Panc1 (cell line): ENCODE measurements at regions not wholly inside any gene's neighbourhood (a gene's known extent, or its start where the extent isn't known, plus 50 kb on each side); places are given as distances from the start of the nearest gene placed in this dataset.

Experiments
- ATAC-seq: fragments of 200-7000 bp; cut with Tn5 transposase; 2 replicates; pipeline ENCODE4 v1.9.1; 2020; ENCODE audit warnings: mild to moderate bottlenecking, moderate library complexity
- BruUV-seq: library from RNA; stranded (reverse); fragments of 400-500 nt; replicated peaks from 2 replicates; lab custom pipeline; 2021; lab: Mats Ljungman, UMichigan
- CTCF ChIA-PET: fragments of 300-600 bp; sonication (Branson Sonifier 250); formaldehyde crosslinking; loops from one replicate; lab custom pipeline; 2022; ENCODE audit warnings: antibody characterized with exemption; lab: Charles Lee
- POLR2A ChIA-PET: fragments of 300-600 bp; sonication (Branson Sonifier 250); formaldehyde crosslinking; loops from one replicate; lab custom pipeline; 2022; ENCODE audit warnings: antibody characterized with exemption; lab: Charles Lee
- DNase-seq: peaks from one replicate; pipeline ENCODE4 v3.0.0-alpha.2; 2010; ENCODE audit warnings: low read depth, low spot score
- H3K27ac ChIP-seq: 2 replicates; pipeline ENCODE4 v1.5.1; 2011; ENCODE audit warnings: mild to moderate bottlenecking, low read length, inconsistent platforms
- H3K27me3 ChIP-seq: fragments of 200-500 bp; sonication (Bioruptor generic); 2 replicates; pipeline ENCODE4 v1.6.0; 2014; ENCODE audit warnings: low read length, inconsistent platforms; ENCODE audit not compliant: control insufficient read depth, insufficient read depth
- H3K36me3 ChIP-seq: fragments of 200-500 bp; sonication (Bioruptor generic); 2 replicates; pipeline ENCODE4 v1.5.1; 2014; ENCODE audit warnings: inconsistent platforms, mild to moderate bottlenecking, low read length, moderate library complexity; ENCODE audit not compliant: control insufficient read depth, insufficient read depth
- H3K4me1 ChIP-seq: 2 replicates; pipeline ENCODE4 v1.5.1; 2011; ENCODE audit warnings: inconsistent platforms, mild to moderate bottlenecking, low read length, moderate library complexity; ENCODE audit not compliant: control insufficient read depth, insufficient read depth
- H3K4me3 ChIP-seq, 2 experiments: 2 replicates each; pipeline ENCODE4 v1.5.1; 2011 to 2012; ENCODE audit warnings: low read depth in 2 of 2, low read length in 2 of 2, mild to moderate bottlenecking in 2 of 2, inconsistent platforms in 1 of 2, moderate library complexity in 1 of 2
- H3K9me3 ChIP-seq: fragments of 200-500 bp; sonication (Bioruptor generic); 2 replicates; pipeline ENCODE4 v1.5.1; 2014; ENCODE audit warnings: low read depth, mild to moderate bottlenecking, inconsistent platforms, low read length, moderate library complexity; ENCODE audit not compliant: control insufficient read depth, insufficient read depth
- CTCF ChIP-seq: fragments of 450-650 bp; IDR thresholded peaks from 2 replicates; pipeline ENCODE4 v1.5.1; 2017; ENCODE audit warnings: mild to moderate bottlenecking
- POLR2AphosphoS5 ChIP-seq: IDR thresholded peaks from 2 replicates; pipeline ENCODE4 v1.6.1; 2012; ENCODE audit warnings: mild to moderate bottlenecking, low read depth, low read length, moderate library complexity
- SIN3A ChIP-seq: IDR thresholded peaks from 2 replicates; pipeline ENCODE4 v1.6.1; 2012; ENCODE audit warnings: low read depth, mild to moderate bottlenecking, low read length, moderate library complexity, borderline replicate concordance; ENCODE audit not compliant: insufficient read depth
- TCF7L2 ChIP-seq: IDR thresholded peaks from 2 replicates; pipeline ENCODE4 v1.6.1; 2011; ENCODE audit warnings: mild to moderate bottlenecking, low read depth, low read length, inconsistent platforms
- in situ Hi-C: cut with HindIII; loops from 2 replicates; pipeline ENCODE4 v1.10.0; 2016; ENCODE audit warnings: low sequenced_read_pairs, low pct_unique_long_range_greater_than_20kb
- intact Hi-C: fragments of 100-400 bp; cut with micrococcal nuclease; formaldehyde crosslinking; loops from one replicate; pipeline ENCODE4 v1.10.0; 2022; ENCODE audit not compliant: unreplicated experiment
- TF ChIP-seq, protein P1 (sequence below), 2 experiments: IDR thresholded peaks; 2 replicates each; pipeline ENCODE4 v1.6.1; 2011 to 2012; ENCODE audit warnings: low read depth in 2 of 2, control low read depth in 1 of 2, low read length in 1 of 2, mild to moderate bottlenecking in 1 of 2, moderate library complexity in 1 of 2; ENCODE audit not compliant: insufficient read depth in 1 of 2

- Histone ChIP-seq H3K36me3 (no peaks in the 10 kb centered on the region), H3K27me3 (no peaks in the 10 kb centered on the region), H3K4me1 (no peaks in the 10 kb centered on the region), H3K27ac (no peak overlapping the region), H3K4me3 (no peak overlapping the region), H3K9me3 (no peaks in the 10 kb centered on the region)
- POLR2A ChIA-PET: no interaction called here
- in situ Hi-C loops: no loop called here
- no peak for DNase-seq
- intact Hi-C loops: no loop called here
- CTCF ChIA-PET: no interaction called here
- ATAC-seq: no peak
- BruUV-seq: no TSS peak
- no peak for TF ChIP-seq CTCF
- no peak for TF ChIP-seq TCF7L2
- TF ChIP-seq SIN3A: no peak
- TF ChIP-seq, protein P1, sequence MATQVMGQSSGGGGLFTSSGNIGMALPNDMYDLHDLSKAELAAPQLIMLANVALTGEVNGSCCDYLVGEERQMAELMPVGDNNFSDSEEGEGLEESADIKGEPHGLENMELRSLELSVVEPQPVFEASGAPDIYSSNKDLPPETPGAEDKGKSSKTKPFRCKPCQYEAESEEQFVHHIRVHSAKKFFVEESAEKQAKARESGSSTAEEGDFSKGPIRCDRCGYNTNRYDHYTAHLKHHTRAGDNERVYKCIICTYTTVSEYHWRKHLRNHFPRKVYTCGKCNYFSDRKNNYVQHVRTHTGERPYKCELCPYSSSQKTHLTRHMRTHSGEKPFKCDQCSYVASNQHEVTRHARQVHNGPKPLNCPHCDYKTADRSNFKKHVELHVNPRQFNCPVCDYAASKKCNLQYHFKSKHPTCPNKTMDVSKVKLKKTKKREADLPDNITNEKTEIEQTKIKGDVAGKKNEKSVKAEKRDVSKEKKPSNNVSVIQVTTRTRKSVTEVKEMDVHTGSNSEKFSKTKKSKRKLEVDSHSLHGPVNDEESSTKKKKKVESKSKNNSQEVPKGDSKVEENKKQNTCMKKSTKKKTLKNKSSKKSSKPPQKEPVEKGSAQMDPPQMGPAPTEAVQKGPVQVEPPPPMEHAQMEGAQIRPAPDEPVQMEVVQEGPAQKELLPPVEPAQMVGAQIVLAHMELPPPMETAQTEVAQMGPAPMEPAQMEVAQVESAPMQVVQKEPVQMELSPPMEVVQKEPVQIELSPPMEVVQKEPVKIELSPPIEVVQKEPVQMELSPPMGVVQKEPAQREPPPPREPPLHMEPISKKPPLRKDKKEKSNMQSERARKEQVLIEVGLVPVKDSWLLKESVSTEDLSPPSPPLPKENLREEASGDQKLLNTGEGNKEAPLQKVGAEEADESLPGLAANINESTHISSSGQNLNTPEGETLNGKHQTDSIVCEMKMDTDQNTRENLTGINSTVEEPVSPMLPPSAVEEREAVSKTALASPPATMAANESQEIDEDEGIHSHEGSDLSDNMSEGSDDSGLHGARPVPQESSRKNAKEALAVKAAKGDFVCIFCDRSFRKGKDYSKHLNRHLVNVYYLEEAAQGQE (IDR thresholded peaks at IDR 0.05; ENCODE audit: insufficient read depth in 1 of 2, low read depth in 2 of 2, low read length in 1 of 2): no peak
- no peak for TF ChIP-seq POLR2AphosphoS5
Observed at GRCh38 chr12:9390761-9391160, 182.6 kb upstream of the PZP start.

GRCh38 chr12:9389796-9390195 is 181.6 kb upstream of the PZP start:
- no TSS peak for BruUV-seq
- Histone ChIP-seq H3K4me3 (no peak overlapping the region), H3K36me3 (no peaks in the 10 kb centered on the region), H3K27me3 (no peaks in the 10 kb centered on the region), H3K27ac (no peak overlapping the region), H3K9me3 (no peaks in the 10 kb centered on the region), H3K4me1 (no peaks in the 10 kb centered on the region)
- in situ Hi-C loops (no loop called here), intact Hi-C loops (no loop called here)
- no peak for ATAC-seq
- POLR2A ChIA-PET: no interaction called here
- TF ChIP-seq POLR2AphosphoS5 (no peak), TCF7L2 (no peak), CTCF (no peak), SIN3A (no peak)
- TF ChIP-seq, protein P1 (IDR thresholded peaks at IDR 0.05; ENCODE audit: insufficient read depth in 1 of 2, low read depth in 2 of 2, low read length in 1 of 2): no peak
- DNase-seq: no peak
- CTCF ChIA-PET: no interaction called here
